SK-N-MC (cell line): ENCODE measurements at regions not wholly inside any gene's neighbourhood (a gene's known extent, or its start where the extent isn't known, plus 50 kb on each side); places are given as distances from the start of the nearest gene placed in this dataset.

Experiments used
- EZH2 ChIP-seq: fragments of 200-600 bp; sonication (generic); IDR thresholded peaks from one replicate; pipeline ENCODE4 v1.6.1; 2017; ENCODE audit warnings: antibody characterized with exemption
- POLR2AphosphoS5 ChIP-seq: IDR thresholded peaks from 2 replicates; pipeline ENCODE4 v1.6.1; 2012; ENCODE audit warnings: mild to moderate bottlenecking, low read depth, low read length, borderline replicate concordance

- TF ChIP-seq EZH2 (no peak), POLR2AphosphoS5 (no peak)
Measured at GRCh38 chrX:45472968-45473367, 272.3 kb upstream of the DIPK2B start.
